ENCODE measurements at regions not wholly inside any gene's neighbourhood (a gene's known extent, or its start where the extent isn't known, plus 50 kb on each side); places are given as distances from the start of the nearest gene placed in this dataset.

- TF ChIP-seq ETS1 (IDR thresholded peaks at IDR 0.05) = no peak
- no peak for TF ChIP-seq ZNF331 (CRISPR knock-in tag; IDR thresholded peaks at IDR 0.05; ENCODE audit: low read depth)
- TF ChIP-seq, protein P1, sequence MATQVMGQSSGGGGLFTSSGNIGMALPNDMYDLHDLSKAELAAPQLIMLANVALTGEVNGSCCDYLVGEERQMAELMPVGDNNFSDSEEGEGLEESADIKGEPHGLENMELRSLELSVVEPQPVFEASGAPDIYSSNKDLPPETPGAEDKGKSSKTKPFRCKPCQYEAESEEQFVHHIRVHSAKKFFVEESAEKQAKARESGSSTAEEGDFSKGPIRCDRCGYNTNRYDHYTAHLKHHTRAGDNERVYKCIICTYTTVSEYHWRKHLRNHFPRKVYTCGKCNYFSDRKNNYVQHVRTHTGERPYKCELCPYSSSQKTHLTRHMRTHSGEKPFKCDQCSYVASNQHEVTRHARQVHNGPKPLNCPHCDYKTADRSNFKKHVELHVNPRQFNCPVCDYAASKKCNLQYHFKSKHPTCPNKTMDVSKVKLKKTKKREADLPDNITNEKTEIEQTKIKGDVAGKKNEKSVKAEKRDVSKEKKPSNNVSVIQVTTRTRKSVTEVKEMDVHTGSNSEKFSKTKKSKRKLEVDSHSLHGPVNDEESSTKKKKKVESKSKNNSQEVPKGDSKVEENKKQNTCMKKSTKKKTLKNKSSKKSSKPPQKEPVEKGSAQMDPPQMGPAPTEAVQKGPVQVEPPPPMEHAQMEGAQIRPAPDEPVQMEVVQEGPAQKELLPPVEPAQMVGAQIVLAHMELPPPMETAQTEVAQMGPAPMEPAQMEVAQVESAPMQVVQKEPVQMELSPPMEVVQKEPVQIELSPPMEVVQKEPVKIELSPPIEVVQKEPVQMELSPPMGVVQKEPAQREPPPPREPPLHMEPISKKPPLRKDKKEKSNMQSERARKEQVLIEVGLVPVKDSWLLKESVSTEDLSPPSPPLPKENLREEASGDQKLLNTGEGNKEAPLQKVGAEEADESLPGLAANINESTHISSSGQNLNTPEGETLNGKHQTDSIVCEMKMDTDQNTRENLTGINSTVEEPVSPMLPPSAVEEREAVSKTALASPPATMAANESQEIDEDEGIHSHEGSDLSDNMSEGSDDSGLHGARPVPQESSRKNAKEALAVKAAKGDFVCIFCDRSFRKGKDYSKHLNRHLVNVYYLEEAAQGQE (IDR thresholded peaks at IDR 0.05; ENCODE audit: unreplicated experiment) = no peak
- TF ChIP-seq CREB1 (CRISPR knock-in tag; IDR thresholded peaks at IDR 0.05; ENCODE audit: low read depth) = no peak
- no peak for TF ChIP-seq EZH2phosphoT487 (IDR thresholded peaks at IDR 0.05; ENCODE audit: unreplicated experiment)
These were observed 95.4 kb downstream of the PXDC1 start (continued) for GRCh38 chr6:3656076-3656475.

DNA sequence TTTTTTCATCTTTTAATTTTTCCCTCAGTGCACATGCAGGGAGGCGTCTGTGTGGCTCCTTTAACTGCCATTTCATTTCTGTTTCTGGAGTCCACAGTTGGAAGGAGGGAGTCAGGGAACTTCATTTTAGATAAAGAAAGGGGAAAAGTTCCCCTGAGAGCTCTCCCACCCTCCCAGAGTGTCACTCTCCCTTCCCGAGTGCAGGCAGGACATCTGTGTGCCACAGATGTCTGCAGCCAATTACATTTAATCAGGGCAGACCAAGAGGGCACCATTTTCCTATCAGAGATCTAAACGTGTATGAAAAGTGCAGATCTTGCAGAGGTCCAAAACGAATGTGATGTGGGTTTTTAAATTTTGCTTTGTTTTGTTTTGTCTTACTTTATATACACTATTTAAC, 96.6 kb downstream of the PXDC1 start:
- no peaks in the 10 kb centered on the region for H3K4me1 Mint-ChIP-seq
- DNase-seq (ENCODE audit: low spot score) (no peak), ATAC-seq (no peak)
- Histone ChIP-seq H3K36me3 (ENCODE audit: insufficient read depth) (no peaks in the 10 kb centered on the region), H3K27ac (ENCODE audit: low read depth) (no peak overlapping the region), H4K20me1 (replicated peaks; ENCODE audit: insufficient read depth) (no peaks in the 10 kb centered on the region), H3K27me3 (ENCODE audit: insufficient read depth) (no peaks in the 10 kb centered on the region), H2AFZ (no peak overlapping the region), H3F3A (replicated peaks; ENCODE audit: low read depth) (no peaks in the 10 kb centered on the region), H3K4me2 (no peak overlapping the region), H3K4me1 (ENCODE audit: insufficient read depth) (no peaks in the 10 kb centered on the region), H3K79me2 (replicated peaks; ENCODE audit: insufficient read depth) (no peaks in the 10 kb centered on the region), H3K9me2 (ENCODE audit: insufficient read depth) (0 out of 2 replicates have a peak, but pooled peaks cover 6% of the 10 kb centered on the region), H3K4me3 (no peak overlapping the region)
- H3K4me3 Mint-ChIP-seq = no peak overlapping the region
- H3K27ac Mint-ChIP-seq = no peak overlapping the region
- no peaks in the 10 kb centered on the region for H3K36me3 Mint-ChIP-seq (ENCODE audit: low read depth)
- no peaks in the 10 kb centered on the region; the same call in 2 of the 3 replicates for H3K9me3 Mint-ChIP-seq
- H3K27me3 Mint-ChIP-seq (ENCODE audit: insufficient read depth, low read depth, poor library complexity) = peaks cover 4% of the 10 kb centered on the region
- TF ChIP-seq ZNF462 (CRISPR knock-in tag; IDR thresholded peaks at IDR 0.05) (no peak), ZNF114 (CRISPR knock-in tag; IDR thresholded peaks at IDR 0.05) (no peak), EZH2phosphoT487 (IDR thresholded peaks at IDR 0.05; ENCODE audit: unreplicated experiment) (no peak), EZH2 (IDR thresholded peaks at IDR 0.05; ENCODE audit: low read depth, unreplicated experiment) (no peak), STAT1 (IDR thresholded peaks at IDR 0.05; ENCODE audit: unreplicated experiment) (no peak), NANOG (IDR thresholded peaks at IDR 0.05; ENCODE audit: borderline replicate concordance) (no peak), ZNF331 (CRISPR knock-in tag; IDR thresholded peaks at IDR 0.05; ENCODE audit: low read depth) (no peak)
- TF ChIP-seq, protein P1 (IDR thresholded peaks at IDR 0.05; ENCODE audit: unreplicated experiment) = no peak
